SK-N-MC (cell line): ENCODE measurements at regions not wholly inside any gene's neighbourhood (a gene's known extent, or its start where the extent isn't known, plus 50 kb on each side); places are given as distances from the start of the nearest gene placed in this dataset.

Experiments
- DNase-seq: peaks from one replicate; pipeline ENCODE4 v3.0.0-alpha.2; 2011; ENCODE audit warnings: low read depth, low spot score
- H3K27ac ChIP-seq: fragments of 200-600 bp; sonication (generic); 2 replicates; pipeline ENCODE4 v1.5.1; 2016; ENCODE audit warnings: mixed run types
- H3K36me3 ChIP-seq: fragments of 200-600 bp; sonication (generic); 2 replicates; pipeline ENCODE4 v1.6.1; 2017; ENCODE audit warnings: antibody characterized with exemption, low read length, mixed read lengths; ENCODE audit not compliant: insufficient read depth
- H3K4me3 ChIP-seq: fragments of 200-600 bp; sonication (generic); 2 replicates; pipeline ENCODE4 v1.5.1; 2016
- H3K9ac ChIP-seq: fragments of 200-600 bp; sonication (generic); 2 replicates; pipeline ENCODE4 v1.8.0; 2017; ENCODE audit warnings: mixed run types, mixed read lengths; ENCODE audit not compliant: insufficient read length
- H3K9me3 ChIP-seq: fragments of 200-600 bp; sonication (generic); 2 replicates; pipeline ENCODE4 v1.6.1; 2017; ENCODE audit warnings: low read depth, mild to moderate bottlenecking, antibody characterized with exemption, low read length, moderate library complexity, mixed read lengths
- EZH2 ChIP-seq: fragments of 200-600 bp; sonication (generic); IDR thresholded peaks from one replicate; pipeline ENCODE4 v1.6.1; 2017; ENCODE audit warnings: antibody characterized with exemption
- FOXP2 ChIP-seq: optimal IDR thresholded peaks from 2 replicates; pipeline ENCODE3; 2011; ENCODE audit warnings: mild to moderate bottlenecking, moderate library complexity; ENCODE audit not compliant: insufficient read depth; ENCODE audit errors: extremely low read length, control extremely low read depth
- POLR2AphosphoS5 ChIP-seq: IDR thresholded peaks from 2 replicates; pipeline ENCODE4 v1.6.1; 2012; ENCODE audit warnings: mild to moderate bottlenecking, low read depth, low read length, borderline replicate concordance

DNA sequence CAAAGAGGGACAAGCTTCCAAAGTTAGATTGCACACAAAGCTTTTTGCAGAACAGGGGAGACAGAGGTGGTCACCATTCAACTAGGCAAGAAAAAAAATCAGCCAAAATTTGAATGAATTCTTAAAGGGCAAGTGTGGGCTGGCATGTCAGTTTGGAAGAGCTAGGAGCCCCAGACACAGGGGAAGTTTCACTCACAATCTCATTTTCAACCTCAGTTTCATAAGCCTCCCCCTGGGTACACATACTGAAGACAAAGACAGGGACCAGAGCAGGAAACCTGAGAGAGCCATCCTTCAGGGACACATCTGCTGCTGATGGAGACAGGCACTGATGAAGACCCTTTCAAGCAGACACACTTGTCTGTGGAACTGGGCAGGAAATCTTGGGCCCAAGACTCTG, 106.3 kb upstream of the PSMD7 start:
- DNase-seq: no peak

DNA sequence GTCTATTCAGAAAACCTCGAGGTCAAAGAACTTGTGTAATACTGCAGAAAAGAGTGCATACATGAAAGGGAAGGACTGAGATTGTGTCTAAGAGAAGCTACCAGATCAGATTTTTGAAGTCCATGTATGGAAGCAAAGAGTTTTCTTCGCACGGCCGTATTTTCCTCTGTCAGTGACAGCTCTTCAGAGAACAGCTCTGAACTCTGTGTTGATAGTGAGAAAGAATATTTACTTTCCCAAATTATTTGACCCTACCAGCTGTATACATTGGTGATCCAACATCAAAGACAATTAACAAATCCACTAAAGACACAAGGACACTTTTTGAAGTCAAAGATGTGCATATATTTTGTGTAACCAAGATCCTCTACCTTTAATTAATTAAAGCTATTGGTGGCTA, 107.8 kb upstream of the PSMD7 start:
- no peak for TF ChIP-seq FOXP2
- TF ChIP-seq POLR2AphosphoS5: no peak
- TF ChIP-seq EZH2: no peak

More for the DNA sequence above, 106.3 kb upstream of the PSMD7 start:
- Histone ChIP-seq H3K4me3 (no peak overlapping the region), H3K9ac (no peak overlapping the region), H3K36me3 (no peaks in the 10 kb centered on the region), H3K9me3 (no peaks in the 10 kb centered on the region), H3K27ac (no peak overlapping the region)
- TF ChIP-seq FOXP2 (no peak), POLR2AphosphoS5 (no peak), EZH2 (no peak)

DNA sequence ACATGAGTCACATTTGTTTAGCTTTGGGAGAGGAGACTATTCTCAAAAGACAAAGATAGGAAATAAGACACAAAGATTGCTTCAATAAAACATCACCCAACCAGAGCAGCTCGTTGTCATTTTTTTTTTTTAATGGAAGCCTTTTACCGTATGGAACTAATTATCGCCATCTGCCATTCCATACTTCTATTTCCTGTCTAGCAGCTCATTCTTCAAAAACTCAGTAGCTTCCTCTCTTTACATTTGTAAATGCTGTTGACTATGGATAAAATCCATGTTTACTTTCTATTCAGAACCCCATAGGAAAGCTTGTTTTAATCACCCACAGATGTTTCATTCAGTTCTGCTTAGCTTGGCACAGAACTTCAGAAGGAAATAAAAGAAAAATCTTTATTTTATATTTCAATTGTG, 110.0 kb upstream of the PSMD7 start:
- peak; percentile 79 for DNase-seq

More for the DNA sequence above, 107.8 kb upstream of the PSMD7 start:
- H3K9me3 ChIP-seq: no peaks in the 10 kb centered on the region
- H3K36me3 ChIP-seq: no peaks in the 10 kb centered on the region
- H3K27ac ChIP-seq: no peak overlapping the region
- no peak overlapping the region for H3K4me3 ChIP-seq
- no peak for DNase-seq
- no peak overlapping the region for H3K9ac ChIP-seq

DNA sequence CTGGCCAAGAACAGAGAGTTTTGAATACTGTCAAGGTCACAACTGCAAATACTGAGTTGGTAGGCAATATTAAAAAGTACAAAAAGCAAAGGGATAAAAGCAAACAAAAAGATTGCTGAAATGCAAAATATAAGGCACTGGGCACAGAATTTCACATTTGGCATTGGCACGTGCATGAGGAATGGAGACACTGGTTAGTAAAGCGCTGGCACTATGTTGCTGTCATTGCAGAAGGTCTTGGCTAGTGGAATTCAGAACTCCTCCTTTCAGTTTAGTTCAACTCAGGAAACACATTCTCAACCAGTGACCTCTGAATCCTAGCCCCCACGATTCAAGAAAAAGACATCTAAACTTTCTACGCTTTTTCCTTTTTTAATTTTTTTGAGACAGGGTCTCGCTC, 111.8 kb upstream of the PSMD7 start:
- Histone ChIP-seq H3K36me3 (no peaks in the 10 kb centered on the region), H3K4me3 (no peak overlapping the region), H3K9ac (no peak overlapping the region), H3K9me3 (no peaks in the 10 kb centered on the region), H3K27ac (no peak overlapping the region)
- no peak for DNase-seq
- no peak for TF ChIP-seq FOXP2
- TF ChIP-seq EZH2: no peak
- no peak for TF ChIP-seq POLR2AphosphoS5

More for the DNA sequence above, 110.0 kb upstream of the PSMD7 start:
- TF ChIP-seq POLR2AphosphoS5 (peak; percentile 38; the same call in 1 of the 2 replicates), FOXP2 (peak; percentile 63), EZH2 (no peak)
- Histone ChIP-seq H3K4me3 (peak overlapping the region; percentile 71), H3K9ac (peak overlapping the region; percentile 57), H3K27ac (peak overlapping the region; percentile 98), H3K36me3 (no peaks in the 10 kb centered on the region), H3K9me3 (no peaks in the 10 kb centered on the region)

DNA sequence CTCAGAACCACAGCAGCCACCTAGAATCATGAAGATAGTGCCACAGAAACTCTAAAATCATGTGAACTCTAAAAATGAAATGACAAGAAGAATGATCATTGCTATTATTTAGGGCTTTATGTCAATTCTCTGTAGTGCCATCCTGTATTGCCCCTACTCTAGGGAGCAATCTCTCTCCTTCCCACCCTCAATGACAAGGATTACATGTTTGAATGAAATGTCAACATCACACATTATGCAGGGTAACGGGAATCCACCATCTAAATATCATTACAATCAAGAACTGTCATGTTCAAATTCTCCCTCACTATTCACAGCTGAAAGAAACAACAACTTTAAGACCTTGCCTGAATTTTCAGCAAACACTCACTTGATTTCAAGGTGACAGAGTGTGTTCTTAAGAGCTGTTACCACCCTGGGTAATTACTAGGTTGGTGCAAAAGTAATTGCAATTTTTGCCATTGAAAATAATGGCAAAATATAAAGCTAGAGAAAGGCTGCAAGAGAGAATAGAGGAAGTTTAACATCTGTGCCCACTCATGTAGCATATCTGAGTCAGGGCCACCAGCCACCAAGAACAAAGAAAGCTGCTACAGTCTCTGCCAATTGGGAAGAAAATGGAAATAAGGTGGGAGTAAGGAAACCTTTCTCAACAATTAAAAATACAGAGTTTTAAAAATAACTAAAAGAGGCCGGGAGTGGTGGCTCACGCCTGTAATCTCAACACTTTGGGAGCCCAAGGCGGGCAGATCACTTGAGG, 112.8 kb upstream of the PSMD7 start:
- no peak for DNase-seq
- TF ChIP-seq POLR2AphosphoS5 (no peak), FOXP2 (no peak), EZH2 (no peak)
- H3K9ac ChIP-seq: no peak overlapping the region
- H3K9me3 ChIP-seq: no peaks in the 10 kb centered on the region
- no peak overlapping the region for H3K4me3 ChIP-seq
- H3K27ac ChIP-seq: no peak overlapping the region
- no peaks in the 10 kb centered on the region for H3K36me3 ChIP-seq

DNA sequence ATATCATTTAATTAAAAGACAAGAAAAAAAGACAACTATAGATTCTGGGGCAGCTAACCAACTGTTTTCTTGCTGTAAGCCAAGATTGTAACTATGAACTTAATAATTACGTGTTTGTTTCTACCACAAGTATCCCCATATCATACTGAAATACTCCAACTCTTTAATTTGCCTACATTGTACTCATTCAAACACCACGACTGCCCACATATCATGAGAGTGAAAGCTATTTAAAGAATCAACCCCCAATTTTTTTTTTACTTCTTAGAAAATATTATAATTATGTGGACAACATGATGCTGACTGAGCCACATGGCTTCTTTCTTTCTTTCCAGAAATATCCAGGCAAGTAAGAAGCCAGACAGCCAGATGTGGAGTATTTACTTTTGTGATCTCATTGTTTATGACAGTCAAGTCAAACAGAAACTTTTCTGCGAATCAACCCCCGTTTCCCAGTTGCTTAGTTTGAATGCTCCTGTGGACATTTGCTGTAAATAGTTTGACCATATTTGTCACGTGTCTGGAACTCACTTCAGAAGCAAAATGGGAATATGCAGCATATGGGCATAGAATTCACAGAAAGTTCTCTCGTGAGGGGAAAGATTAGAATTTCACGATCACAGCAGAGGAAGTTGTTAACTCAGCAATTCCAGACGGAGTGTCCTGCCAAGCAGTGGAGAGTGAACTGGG, 126.8 kb upstream of the PSMD7 start:
- peak overlapping the region; percentile 68; the same call in 1 of the 2 replicates for H3K27ac ChIP-seq
- TF ChIP-seq EZH2: no peak
- no peak for TF ChIP-seq POLR2AphosphoS5
- no peak for TF ChIP-seq FOXP2
- H3K9me3 ChIP-seq: no peaks in the 10 kb centered on the region
- DNase-seq: no peak
- H3K9ac ChIP-seq: no peak overlapping the region
- H3K4me3 ChIP-seq: no peak overlapping the region
- H3K36me3 ChIP-seq: no peaks in the 10 kb centered on the region

DNA sequence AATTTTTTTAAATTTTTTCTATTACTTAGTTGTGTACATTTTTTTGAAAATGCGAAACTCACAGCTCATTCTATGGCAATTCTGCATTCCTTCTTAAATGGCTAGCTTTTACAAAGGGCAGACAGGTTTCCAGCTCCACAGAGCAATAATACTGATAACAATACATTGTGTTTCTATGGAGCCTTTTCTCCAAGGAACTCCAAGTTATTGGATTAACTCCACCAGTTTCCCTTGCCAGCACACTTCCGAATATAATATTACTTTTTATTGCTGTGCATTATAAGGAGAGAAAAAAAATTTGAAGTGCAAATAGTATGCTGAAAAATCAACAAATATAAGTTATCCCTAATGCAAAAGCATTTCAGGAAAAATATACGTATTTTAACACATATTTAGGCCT, 127.5 kb upstream of the PSMD7 start:
- Histone ChIP-seq H3K27ac (no peak overlapping the region), H3K4me3 (no peak overlapping the region), H3K9me3 (no peaks in the 10 kb centered on the region), H3K9ac (no peak overlapping the region), H3K36me3 (no peaks in the 10 kb centered on the region)
- TF ChIP-seq EZH2 (no peak), FOXP2 (no peak), POLR2AphosphoS5 (no peak)
- DNase-seq: no peak

DNA sequence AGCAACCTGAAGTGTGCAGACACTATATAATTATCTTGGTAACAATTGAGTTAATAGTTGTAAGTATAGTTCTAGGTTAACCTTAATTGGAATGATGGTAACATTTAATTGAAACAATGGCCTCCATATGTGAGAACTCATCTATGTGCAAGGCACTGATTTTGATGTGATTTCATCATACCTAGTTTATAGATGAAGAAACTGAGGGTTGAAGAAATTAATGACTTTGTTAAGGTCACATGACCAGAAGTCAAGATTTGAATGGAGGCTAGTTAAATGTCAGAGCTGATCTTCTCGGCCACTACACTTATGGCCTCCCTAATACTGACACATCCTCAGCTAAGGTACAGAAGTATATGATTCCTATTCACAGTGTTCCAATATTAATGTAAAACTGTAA, 128.2 kb upstream of the PSMD7 start:
- Histone ChIP-seq H3K36me3 (no peaks in the 10 kb centered on the region), H3K27ac (no peak overlapping the region), H3K4me3 (no peak overlapping the region), H3K9me3 (no peaks in the 10 kb centered on the region), H3K9ac (no peak overlapping the region)
- DNase-seq: no peak
- TF ChIP-seq FOXP2 (no peak), EZH2 (no peak)
